GM19025 (cell line): ENCODE measurements at regions not wholly inside any gene's neighbourhood (a gene's known extent, or its start where the extent isn't known, plus 50 kb on each side); places are given as distances from the start of the nearest gene placed in this dataset.
"Not testable (repeated sequence)": the region's sequence is repeated elsewhere in the genome, so short reads cannot be mapped to it uniquely, and the experiment has no call there.

ENCODE experiments used
- ATAC-seq: cut with Tn5 transposase; IDR thresholded peaks from one replicate; pipeline ENCODE4 v1.9.1; 2021; ENCODE audit warnings: mild to moderate bottlenecking, low read depth, moderate library complexity; ENCODE audit not compliant: unreplicated experiment

DNA sequence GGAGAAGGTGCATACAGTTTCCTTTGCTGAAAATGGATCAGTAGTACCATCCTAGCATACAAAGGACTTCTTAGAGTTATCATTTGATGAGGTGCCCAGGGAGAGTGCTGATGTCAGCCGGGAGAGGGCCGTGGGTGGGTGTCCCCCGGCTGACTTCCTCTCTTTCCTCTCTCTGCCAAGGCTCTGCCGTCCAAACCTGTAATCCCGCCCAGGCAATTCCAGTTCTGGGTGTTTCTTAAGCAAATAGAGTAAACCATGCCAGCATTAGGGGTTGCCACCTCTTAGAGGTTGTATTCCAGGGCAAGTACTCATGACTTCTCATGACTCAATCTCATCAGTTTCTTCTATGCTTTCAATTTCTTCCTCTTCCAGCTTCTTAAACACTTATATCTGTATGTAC lies 117.2 kb downstream of the GATA6 start:
- no peak for ATAC-seq

DNA sequence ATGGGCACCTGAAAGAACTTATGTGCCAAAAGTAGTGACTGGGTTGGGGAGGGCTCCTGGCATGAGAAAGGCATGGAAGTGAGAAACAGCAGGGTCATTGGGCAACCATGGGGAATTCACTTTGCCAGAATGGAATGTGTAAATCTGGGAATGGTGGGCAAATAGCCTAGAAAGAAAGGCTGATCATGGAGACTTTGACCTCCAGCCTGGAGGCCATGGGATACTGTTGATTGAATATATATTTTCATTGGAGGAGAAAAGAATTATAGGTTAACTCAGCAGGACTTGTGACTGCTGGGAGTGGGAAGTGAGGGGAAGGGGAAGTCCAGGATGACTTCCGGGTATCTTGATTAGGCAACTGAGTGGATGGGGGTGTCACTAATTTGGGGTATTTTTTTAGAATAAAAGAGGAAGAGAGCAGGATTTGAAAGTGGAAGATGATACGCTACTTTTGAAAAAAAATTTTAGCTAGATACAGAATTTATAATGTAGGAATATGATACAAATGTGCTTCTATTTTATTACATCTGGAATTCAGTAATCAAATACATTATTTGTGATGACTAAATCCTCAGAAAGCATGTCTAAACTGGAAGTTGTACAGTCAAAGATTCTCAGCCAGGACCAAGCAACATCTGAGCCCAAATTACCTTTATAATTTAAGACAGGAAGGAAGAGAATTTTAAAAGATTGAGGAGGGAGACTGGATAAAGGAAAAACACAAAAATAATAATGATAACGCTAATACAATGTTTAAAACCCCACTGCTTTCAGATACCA lies 116.2 kb downstream of the GATA6 start:
- no peak for ATAC-seq

DNA sequence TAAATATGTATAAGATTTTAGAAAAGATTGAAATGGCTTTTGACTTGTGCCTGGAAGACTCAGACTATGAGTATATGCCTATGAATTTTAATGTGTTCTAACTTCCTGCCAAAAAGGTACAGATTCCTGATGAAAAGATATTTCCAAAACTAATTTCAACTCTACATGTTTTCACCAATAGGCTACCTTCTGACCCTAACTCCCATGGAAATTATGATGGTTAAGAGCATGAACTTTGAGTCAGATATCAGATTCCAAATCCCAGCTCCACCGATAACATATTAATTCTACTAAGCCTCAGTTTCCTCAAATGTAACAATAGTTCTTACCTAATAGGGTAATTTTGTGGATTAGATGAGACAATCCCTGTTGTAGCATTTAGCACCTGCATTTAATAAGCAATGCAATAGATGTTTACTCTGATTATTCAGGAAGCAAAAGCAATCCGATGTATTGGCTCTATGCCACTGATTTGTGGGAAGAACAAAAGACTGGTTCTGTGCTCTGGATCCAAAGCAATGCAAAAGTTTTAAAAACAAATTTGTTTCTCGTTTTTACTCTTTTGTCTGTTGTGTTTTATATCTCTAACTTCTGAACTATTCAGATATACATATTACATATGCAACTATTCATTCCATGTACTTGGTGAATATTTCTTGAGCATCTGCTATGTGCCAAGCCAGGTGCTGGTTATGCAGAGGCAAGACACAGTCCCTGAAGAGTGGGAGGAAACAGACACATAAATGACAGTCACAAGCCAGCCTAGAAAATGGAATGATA lies 115.4 kb downstream of the GATA6 start:
- no peak for ATAC-seq

DNA sequence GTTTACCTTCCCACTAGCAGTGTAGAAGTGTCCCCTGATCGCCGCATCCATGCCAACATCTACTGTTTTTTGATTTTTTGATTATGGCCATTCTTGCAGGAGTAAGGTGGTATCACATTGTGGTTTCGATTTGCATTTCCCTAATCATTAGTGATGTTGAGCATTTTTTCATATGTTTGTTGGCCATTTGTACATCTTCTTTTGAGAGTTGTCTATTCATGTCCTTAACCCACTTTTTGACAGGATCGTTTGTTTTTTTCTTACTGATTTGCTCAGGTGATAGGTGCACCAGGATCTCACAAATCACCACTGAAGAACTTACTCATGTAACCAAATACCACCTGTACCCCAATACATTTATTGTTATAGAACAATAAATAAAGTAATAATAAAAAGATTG lies 114.5 kb downstream of the GATA6 start:
- not testable (repeated sequence) for ATAC-seq

DNA sequence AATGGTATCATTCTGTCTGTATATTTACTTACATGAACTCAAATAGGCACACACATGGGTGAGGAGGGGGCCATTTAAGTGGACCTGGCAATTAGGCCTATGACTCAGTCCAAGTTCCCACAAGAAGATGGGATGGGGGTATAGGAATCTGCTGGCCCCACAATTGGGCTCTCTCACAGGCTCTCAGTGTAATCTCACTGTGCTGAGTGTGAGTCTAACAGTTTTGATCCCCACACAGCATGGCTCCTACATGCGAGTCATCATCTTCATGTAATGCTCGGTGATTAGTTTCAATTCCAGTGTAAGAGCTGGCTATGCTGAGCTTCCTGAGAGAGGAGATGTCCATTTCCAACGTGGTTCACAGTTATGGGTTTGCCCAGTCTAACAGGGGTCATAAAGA lies 114.0 kb downstream of the GATA6 start:
- no peak for ATAC-seq

DNA sequence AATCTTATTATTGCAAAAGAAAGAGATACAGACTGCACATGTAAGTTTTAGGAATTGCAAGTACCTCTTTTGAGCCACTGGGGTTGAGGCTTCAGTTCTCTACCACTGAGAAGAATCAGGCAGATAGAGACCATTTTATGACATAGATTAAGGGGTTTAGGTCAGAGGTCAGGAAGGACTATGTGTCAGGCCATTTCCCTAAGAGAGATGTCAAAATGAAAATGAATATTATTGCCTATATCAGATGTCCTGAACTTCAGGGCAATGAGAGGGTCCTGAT lies 113.7 kb downstream of the GATA6 start:
- no peak for ATAC-seq

DNA sequence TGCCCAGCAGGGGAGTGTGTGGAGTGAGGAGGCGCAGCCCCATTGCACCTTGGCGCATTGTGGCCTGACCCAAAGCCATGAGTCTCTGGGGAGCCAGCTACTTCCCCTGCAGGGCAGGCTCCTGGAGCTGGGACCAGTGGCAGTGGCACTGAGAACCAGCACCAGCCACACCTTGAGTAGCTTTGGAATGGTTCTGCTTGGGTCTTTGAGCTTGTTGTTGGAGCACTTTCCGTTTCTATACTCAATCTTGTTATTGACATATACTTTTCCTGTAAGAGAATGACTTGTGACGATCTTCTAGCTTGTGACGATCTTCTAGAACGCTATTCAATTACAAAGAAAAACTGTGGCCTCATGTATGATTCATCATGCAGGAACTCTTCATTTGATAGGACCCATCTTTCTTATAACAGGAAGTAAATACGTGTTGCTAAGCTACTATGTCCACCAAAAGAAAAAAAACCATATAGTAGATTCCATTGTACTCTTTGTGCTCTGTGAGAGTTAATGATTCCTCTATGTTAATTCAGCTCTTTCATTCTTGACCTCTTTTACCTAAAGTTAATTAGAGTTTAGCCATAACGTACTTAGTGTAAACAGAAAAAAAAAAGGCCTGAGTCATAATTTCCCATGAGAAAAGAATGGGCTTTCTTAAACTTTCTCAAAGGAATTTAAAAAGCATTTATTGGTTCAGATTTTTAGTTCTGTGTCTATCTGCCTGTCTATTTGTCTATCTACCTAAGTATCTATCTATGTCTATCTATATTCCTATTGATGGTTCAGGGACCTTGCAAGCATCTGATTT lies 113.1 kb downstream of the GATA6 start:
- ATAC-seq: no peak

DNA sequence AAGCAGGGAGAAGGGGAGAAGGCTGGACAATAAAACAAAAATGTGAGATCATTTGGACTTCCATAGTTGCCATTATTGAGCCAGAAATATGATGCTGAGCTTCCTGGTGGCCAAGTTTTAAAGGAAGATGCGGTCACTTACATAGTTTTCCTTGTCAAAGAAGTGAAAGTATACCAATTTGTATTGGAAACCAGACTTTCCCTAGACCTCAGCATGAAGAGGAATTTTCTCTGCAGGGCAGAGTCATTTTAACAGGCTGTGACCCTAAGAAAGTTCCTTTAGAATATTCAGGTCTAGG lies 111.0 kb downstream of the GATA6 start:
- ATAC-seq: no peak

DNA sequence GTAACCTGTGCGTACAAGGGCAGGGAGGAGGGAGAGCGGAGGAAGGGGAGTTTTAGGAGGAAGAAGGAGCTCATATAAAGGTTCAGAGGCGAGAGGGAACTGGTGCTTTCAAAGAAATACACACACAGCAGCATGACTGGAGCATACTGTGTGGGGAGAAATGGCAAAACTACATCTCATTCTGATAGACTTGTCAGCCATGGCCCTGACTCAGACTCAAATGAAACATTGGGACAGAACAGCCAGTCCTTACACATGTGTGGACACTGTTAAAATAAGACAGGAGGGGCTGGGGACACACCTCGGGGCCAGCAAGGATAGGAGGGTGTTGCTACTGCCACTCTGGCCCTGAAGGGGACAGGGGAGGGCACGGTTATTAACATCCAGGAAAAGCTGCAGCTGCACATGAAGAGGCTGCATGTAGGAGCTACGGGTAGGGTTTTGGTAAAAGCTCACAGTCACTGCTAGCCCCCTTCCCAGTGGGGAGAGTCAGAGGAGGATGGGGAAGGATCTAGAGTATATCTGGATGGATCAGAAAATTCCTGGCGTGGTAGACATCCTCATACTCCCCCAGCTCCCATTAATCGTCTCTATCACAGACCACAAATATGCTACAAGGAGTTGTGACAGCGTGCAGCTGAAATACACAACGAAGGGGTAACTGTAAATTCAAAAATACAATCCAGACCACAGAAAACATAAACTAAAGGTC lies 110.5 kb downstream of the GATA6 start:
- ATAC-seq: no peak

DNA sequence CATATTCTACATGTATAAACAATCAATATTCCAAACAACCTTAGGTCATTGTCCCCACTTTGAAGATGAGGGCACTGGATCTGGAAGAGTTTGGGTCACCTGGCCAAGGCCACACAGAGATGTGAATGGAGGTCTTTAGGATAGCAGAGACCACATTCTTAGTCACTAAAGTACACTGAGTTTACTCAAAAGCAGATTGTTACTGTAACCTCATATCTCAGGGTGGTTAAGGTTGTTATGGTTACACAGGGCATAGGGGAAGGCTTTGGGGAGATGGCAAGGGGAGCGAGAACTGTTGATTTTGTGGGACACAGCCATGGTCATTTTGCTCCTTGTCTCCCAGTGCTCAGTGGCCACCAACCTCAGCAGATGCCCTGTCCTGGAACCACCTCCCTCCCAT lies 109.4 kb downstream of the GATA6 start:
- ATAC-seq: no peak

DNA sequence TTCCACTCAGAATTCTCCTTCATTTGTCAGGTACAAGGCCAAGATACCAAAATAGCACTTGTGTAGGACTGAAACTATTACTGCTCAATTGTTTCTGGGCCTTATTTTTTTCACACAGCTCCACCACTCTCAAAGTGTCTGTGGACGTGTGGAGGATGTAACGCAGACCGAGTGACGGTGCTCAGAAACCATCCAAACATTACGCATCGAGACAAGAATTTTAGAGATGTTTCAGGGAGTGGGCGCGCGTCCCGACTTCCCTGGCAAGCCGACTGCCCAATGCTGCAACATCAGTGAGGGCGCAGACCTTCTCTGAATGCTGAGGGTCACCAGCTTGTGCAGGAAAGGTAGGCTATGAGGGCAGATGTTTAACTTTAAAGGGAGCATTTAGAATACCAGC lies 108.4 kb downstream of the GATA6 start:
- ATAC-seq: no peak

DNA sequence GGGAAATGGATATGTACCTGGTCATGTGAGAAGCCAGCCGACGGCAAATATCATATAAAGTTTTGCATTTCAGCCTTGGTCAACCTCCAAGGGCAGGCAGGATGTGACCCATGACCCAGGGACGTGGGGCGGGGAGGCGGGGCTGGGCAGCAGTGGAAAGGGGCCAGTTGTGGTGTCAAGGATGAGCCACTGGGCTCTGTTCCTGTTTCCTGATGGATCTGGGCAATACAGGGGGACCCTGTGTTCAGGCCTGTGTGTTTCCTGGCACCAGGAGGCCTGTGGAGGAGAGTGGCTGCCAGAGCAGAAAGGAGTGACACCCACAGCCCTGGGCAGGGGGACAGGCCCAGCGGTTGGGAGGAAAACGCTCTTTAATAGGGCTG lies 106.9 kb downstream of the GATA6 start:
- no peak for ATAC-seq

DNA sequence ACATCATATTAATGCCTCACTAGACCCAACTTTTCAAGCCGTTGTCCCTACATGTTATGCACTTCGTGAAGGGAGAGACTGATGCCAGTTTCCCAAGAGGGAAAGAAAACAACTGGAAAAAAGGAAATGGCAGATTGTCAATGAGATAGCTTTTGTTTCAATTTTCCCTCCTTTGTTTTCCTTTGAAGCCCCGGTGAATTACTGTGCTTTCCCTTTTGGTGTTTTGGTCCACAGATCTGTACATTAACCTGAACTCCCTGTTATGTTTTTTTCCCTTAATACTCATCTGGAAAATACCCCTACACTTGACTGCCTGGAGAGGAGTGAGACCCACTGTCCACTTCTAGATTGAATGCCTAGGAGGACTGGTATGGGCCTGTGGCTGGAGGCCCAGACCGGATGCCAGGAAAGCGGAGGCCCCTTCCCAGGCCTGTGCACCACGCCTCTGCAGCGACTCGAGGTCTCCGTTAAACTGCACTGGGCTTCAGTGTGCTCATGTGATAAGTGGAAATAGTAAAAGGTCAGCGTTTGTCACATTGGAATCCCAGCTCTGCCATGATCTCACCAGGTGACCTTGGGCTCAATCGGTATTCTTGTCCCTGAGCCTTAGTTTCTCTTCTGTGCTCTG lies 106.4 kb downstream of the GATA6 start:
- no peak for ATAC-seq

DNA sequence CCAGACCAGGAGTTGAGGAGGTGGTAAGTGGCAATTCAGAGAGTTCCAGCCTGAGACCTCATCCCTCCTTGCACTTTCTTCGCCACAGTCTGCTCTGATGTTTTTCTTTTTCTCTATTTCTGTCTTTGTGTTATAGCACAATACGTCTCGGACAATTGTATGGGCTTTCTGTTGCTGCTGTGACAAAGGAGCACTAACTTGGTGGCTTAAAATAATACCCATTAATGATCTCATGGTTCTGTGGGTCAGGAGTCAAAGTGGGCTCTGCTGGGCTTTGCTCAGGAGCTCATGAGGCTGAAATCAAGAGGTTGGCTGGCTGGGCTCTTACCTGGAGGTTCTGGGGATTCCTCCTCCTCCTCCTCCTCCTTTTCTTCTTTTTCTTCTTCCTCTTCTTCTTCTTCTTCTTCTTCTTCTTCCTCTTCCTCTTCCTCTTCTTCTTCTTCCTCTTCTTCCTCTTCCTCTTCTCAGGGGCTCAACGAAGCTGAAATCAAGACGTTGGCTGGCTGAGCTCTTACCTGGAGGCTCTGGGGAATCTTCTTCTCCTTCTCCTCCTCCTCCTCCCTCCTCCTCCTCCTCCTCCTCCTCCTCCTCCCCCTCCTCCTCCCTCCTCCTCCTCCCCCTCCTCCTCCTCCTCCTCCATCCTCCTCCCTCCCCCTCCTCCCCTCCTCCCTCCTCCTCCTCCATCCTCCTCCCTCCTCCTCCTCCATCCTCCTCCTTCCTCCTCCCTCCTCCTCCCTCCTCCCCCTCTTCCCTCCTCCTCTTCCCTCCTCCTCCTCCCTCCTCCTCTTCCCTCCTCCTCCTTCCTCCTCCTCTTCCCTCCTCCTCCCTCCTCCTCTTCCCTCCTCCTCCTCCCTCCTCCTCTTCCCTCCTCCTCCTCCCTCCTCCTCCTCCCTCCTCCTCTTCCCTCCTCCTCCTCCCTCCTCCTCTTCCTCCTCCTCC lies 104.0 kb downstream of the GATA6 start:
- ATAC-seq: no peak

DNA sequence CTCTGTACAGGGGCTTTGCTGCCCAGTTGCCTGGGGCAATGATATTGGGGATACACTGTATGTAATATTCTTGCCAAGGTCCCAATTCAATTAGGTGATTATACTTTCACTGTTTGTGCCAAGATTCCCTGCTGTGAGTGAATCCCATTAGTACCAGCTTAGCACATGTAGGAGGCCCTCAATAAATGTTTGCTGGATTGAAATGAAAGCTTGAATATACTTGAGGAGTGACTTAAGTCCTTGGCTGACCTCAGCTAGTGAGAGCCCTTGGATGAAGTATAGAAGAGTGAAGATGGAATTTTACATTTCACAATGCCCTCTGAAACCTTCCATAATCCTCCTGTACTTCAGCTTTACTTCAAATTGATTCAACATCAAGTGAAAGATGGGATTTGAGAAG lies 102.9 kb downstream of the GATA6 start:
- no peak for ATAC-seq

DNA sequence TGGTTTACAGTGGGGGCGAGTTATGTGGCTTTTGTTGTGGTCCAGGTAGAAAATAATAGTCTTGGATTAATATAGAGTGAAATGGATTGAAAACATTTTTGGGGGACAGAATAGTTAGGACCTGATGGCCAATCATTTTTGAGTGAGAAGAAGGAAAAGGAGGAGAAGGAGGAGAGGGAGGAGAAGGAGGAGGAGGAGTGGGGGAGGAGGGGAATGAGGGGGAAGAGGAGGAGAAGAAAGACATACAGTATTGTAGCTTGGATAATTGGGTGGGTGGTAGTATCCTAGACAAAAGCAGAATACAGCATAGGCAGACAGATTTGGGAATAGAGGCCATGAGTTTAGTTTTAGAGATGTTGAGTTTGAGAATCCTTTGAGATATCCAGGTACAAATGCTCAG lies 101.6 kb downstream of the GATA6 start:
- ATAC-seq: no peak

DNA sequence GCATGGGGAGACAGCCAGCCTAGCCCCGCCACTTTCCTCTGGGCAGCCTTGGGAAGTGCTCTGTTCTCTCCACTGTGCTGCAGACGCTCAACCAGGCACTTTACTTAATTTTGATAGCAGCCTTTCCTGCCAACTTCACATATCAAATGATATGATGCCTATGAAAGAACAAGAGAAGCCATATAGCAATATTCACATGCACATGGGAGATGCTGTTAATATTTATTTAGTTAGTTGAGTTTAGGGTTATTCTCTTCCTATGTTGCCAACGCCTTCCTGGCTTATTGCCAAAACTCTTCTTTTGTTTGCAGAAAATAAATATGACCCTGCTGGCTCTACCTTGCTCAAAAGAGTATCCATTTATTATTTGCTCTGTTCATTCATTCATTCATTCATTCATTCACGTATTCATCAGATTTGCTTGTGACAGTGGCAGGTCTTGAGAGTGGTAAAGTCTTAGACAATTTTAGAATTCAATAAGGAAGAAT lies 99.3 kb downstream of the GATA6 start:
- ATAC-seq: no peak

DNA sequence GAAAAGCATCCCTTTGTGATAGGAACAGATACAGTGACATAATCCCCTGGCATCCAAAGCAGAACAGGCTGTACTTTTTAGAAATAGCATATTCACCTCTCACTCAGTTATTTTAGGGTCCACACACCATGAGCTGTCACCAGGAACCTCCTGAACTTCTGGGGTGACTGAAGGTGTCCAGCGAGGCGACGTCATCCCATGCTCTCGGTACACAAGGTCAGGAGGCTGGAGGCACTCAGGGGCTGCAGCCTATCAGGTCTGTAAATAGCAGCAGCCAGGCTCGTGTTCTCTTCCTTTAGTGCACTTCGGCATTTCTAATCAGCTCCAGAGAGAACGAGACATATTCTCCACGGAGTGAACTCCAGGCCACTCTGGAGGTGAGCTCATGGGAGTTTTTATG lies 98.3 kb downstream of the GATA6 start:
- no peak for ATAC-seq

DNA sequence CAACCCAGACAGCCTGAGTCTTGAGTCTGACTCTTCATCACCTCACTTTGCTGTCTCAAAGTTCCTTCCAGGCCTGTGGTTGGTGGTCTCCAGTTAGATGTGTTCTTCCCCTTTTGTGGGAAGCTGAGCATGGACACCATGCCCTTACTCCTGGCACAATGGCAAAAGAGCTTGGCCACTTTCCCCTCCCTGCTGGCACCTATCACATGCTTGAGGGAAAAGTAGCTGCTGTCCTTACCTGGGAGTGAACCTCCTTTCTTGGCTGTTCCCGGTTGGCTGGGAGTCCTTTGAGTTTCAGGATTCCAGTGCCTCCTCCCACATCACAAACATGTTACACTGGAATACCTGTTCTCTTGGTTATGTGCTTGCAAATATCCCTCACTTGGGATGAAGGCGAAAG lies 97.8 kb downstream of the GATA6 start:
- ATAC-seq: no peak
